ENCODE measurements at regions not wholly inside any gene's neighbourhood (a gene's known extent, or its start where the extent isn't known, plus 50 kb on each side); places are given as distances from the start of the nearest gene placed in this dataset.

GRCh38 chr20:48460681-48461080 lies 367.1 kb downstream of the PREX1 start:
- ATAC-seq (no peak), DNase-seq (no peak)
- Histone ChIP-seq H3K27ac (no peak overlapping the region), H3K9me3 (no peaks in the 10 kb centered on the region), H3K27me3 (ENCODE audit: insufficient read depth in 3 of 3, low read length in 2 of 3) (peaks cover 0 to 18% (median 4%) of the 10 kb centered on the region in 3 donors), H3K36me3 (ENCODE audit: insufficient read depth in 1 of 2, low read depth in 1 of 2) (no peaks in the 10 kb centered on the region), H3K4me3 (no peak overlapping the region), H3K4me1 (no peaks in the 10 kb centered on the region)
- TF ChIP-seq CTCF (IDR thresholded peaks at IDR 0.05) = no peak
- intact Hi-C loops (cut with DNase I) = no loop called here
- WGBS, 3 donors = 83 to 87% (median 86%) methylated on average over 4 of the region's 4 CpGs

GRCh38 chr20:48459722-48460395 lies 367.9 kb downstream of the PREX1 start:
- 65 to 78% (median 70%) methylated on average over 21 to 25 of the region's 25 CpGs for WGBS, 3 donors
- no peak for DNase-seq
- H3K27me3 ChIP-seq (ENCODE audit: insufficient read depth in 3 of 3, low read length in 2 of 3) = peaks cover 0 to 18% (median 4%) of the 10 kb centered on the region in 3 donors
- no peaks in the 10 kb centered on the region for H3K9me3 ChIP-seq
- no peak for ATAC-seq
- no peak overlapping the region for H3K27ac ChIP-seq
- intact Hi-C loops (cut with DNase I) = no loop called here
- no peak overlapping the region for H3K4me3 ChIP-seq
- no peak for TF ChIP-seq CTCF (IDR thresholded peaks at IDR 0.05)
- no peaks in the 10 kb centered on the region for H3K36me3 ChIP-seq (ENCODE audit: insufficient read depth in 1 of 2, low read depth in 1 of 2)
- no peaks in the 10 kb centered on the region for H3K4me1 ChIP-seq

GRCh38 chr20:48458601-48459385 lies 369.0 kb downstream of the PREX1 start:
- Histone ChIP-seq H3K4me1 (no peaks in the 10 kb centered on the region), H3K4me3 (no peak overlapping the region), H3K27ac (no peak overlapping the region), H3K9me3 (no peaks in the 10 kb centered on the region), H3K27me3 (ENCODE audit: insufficient read depth in 3 of 3, low read length in 2 of 3) (peaks cover 0 to 20% (median 7%) of the 10 kb centered on the region in 3 donors), H3K36me3 (ENCODE audit: insufficient read depth in 1 of 2, low read depth in 1 of 2) (no peaks in the 10 kb centered on the region)
- DNase-seq (no peak), ATAC-seq (no peak)
- intact Hi-C loops (cut with DNase I) = no loop called here
- 74 to 76% (median 75%) methylated on average over 11 to 12 of the region's 12 CpGs for WGBS, 3 donors
- TF ChIP-seq CTCF (IDR thresholded peaks at IDR 0.05) = no peak

- no peak overlapping the region for H3K4me3 ChIP-seq
- H3K27ac ChIP-seq = no peak overlapping the region
- intact Hi-C loops (cut with DNase I) = no loop called here
- 85 to 87% (median 87%) methylated on average over 8 of the region's 8 CpGs for WGBS, 3 donors
- ATAC-seq = no peak
- no peaks in the 10 kb centered on the region for H3K9me3 ChIP-seq
- DNase-seq = no peak
- H3K4me1 ChIP-seq = no peaks in the 10 kb centered on the region
- H3K27me3 ChIP-seq (ENCODE audit: insufficient read depth in 3 of 3, low read length in 2 of 3) = peaks cover 0 to 19% (median 7%) of the 10 kb centered on the region in 3 donors
- no peak for TF ChIP-seq CTCF (IDR thresholded peaks at IDR 0.05)
- H3K36me3 ChIP-seq (ENCODE audit: insufficient read depth in 1 of 2, low read depth in 1 of 2) = no peaks in the 10 kb centered on the region
These were observed 369.8 kb downstream of the PREX1 start for GRCh38 chr20:48458003-48458377.
